PC-3 (cell line): ENCODE measurements at regions not wholly inside any gene's neighbourhood (a gene's known extent, or its start where the extent isn't known, plus 50 kb on each side); places are given as distances from the start of the nearest gene placed in this dataset.

Experiments
- EZH2 ChIP-seq: fragments of 300-600 bp; sonication (generic); IDR thresholded peaks from one replicate; pipeline ENCODE4 v1.6.1; 2017; ENCODE audit warnings: antibody characterized with exemption, mild to moderate bottlenecking, low read length; ENCODE audit not compliant: unreplicated experiment
- EZH2phosphoT487 ChIP-seq: fragments of 300-600 bp; sonication (generic); IDR thresholded peaks from 2 replicates; pipeline ENCODE4 v1.6.1; 2018; ENCODE audit warnings: mild to moderate bottlenecking, antibody characterized with exemption, low read length, borderline replicate concordance
- TF ChIP-seq, protein P1 (sequence below): fragments of 300-600 bp; sonication (generic); conservative IDR thresholded peaks from 2 replicates; pipeline ENCODE4 v1.5.1; 2017; ENCODE audit warnings: antibody characterized with exemption, low read depth, mild to moderate bottlenecking, low read length

DNA sequence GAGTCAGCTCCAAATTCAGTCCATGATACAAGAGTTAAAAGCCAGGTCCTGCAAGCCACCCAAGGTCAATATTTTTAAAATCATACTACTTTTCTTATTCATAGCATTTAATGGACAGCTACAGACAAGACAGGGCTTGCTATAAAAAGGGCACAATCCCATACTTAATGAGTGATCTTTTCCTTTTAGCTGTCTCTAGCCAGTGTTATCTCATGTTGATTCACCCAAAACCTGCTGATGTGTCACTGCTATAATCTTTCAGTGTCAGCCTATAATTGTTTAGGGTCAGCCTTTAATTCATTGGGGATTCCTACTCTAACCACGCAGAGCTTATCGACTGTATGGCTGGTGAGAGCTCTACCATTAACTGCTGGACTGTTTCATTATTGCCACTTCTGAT, 51.2 kb upstream of the HCCS start:
- TF ChIP-seq, protein P1, sequence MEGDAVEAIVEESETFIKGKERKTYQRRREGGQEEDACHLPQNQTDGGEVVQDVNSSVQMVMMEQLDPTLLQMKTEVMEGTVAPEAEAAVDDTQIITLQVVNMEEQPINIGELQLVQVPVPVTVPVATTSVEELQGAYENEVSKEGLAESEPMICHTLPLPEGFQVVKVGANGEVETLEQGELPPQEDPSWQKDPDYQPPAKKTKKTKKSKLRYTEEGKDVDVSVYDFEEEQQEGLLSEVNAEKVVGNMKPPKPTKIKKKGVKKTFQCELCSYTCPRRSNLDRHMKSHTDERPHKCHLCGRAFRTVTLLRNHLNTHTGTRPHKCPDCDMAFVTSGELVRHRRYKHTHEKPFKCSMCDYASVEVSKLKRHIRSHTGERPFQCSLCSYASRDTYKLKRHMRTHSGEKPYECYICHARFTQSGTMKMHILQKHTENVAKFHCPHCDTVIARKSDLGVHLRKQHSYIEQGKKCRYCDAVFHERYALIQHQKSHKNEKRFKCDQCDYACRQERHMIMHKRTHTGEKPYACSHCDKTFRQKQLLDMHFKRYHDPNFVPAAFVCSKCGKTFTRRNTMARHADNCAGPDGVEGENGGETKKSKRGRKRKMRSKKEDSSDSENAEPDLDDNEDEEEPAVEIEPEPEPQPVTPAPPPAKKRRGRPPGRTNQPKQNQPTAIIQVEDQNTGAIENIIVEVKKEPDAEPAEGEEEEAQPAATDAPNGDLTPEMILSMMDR = no peak
- TF ChIP-seq EZH2 = no peak
- no peak for TF ChIP-seq EZH2phosphoT487
